ENCODE measurements at regions not wholly inside any gene's neighbourhood (a gene's known extent, or its start where the extent isn't known, plus 50 kb on each side); places are given as distances from the start of the nearest gene placed in this dataset.

GRCh38 chr2:125559186-125559585 lies 1096.8 kb upstream of the GYPC start:
- no peak for TF ChIP-seq L3MBTL2 (conservative IDR thresholded peaks at IDR 0.05)
- no peak for TF ChIP-seq LEF1 (IDR thresholded peaks at IDR 0.05; ENCODE audit: borderline replicate concordance)
- TF ChIP-seq TARDBP (IDR thresholded peaks at IDR 0.05) = no peak
- TF ChIP-seq SUZ12 (IDR thresholded peaks at IDR 0.05) = no peak
- TF ChIP-seq BHLHE40 (IDR thresholded peaks at IDR 0.05; ENCODE audit: borderline replicate concordance) = no peak
- TF ChIP-seq ARNT (IDR thresholded peaks at IDR 0.05) = no peak
- TF ChIP-seq ZNF384 (IDR thresholded peaks at IDR 0.05) = no peak

Measured in HEK293T (cell line).